ENCODE measurements at regions not wholly inside any gene's neighbourhood (a gene's known extent, or its start where the extent isn't known, plus 50 kb on each side); places are given as distances from the start of the nearest gene placed in this dataset.

GRCh38 chr2:163808406-163808805 lies 72.6 kb upstream of the FIGN start:
- DNase-seq, result no peak

GRCh38 chr2:163802284-163802683 lies 66.5 kb upstream of the FIGN start:
- no peak for DNase-seq

- no peak for DNase-seq
Measured at GRCh38 chr2:163801486-163801885, 65.7 kb upstream of the FIGN start.

- peak in 1 of 2 experiments; percentile 58 for DNase-seq
Measured at GRCh38 chr2:163800951-163801381, 65.2 kb upstream of the FIGN start.

GRCh38 chr2:163799807-163800206 lies 64.0 kb upstream of the FIGN start:
- peak in 1 of 2 experiments; percentile 17 for DNase-seq

- no peak for DNase-seq
Measured at GRCh38 chr2:163794635-163795034, 58.8 kb upstream of the FIGN start.

Data from NCI-H2081 (cell line).